Suppressor macrophage (primary cell): ENCODE measurements at regions not wholly inside any gene's neighbourhood (a gene's known extent, or its start where the extent isn't known, plus 50 kb on each side); places are given as distances from the start of the nearest gene placed in this dataset.

Source experiments
- DNase-seq, 4 experiments: peaks; one replicate each; pipeline ENCODE4 v3.0.0-alpha.2; 2020 to 2022

- DNase-seq: no peak
Measured at GRCh38 chr3:168574455-168575158, 478.9 kb upstream of the GOLIM4 start.

- no peak for DNase-seq
Measured at GRCh38 chr3:168570404-168571155, 474.9 kb upstream of the GOLIM4 start.

- no peak for DNase-seq
Measured at GRCh38 chr3:168558728-168559411, 463.1 kb upstream of the GOLIM4 start.

DNA sequence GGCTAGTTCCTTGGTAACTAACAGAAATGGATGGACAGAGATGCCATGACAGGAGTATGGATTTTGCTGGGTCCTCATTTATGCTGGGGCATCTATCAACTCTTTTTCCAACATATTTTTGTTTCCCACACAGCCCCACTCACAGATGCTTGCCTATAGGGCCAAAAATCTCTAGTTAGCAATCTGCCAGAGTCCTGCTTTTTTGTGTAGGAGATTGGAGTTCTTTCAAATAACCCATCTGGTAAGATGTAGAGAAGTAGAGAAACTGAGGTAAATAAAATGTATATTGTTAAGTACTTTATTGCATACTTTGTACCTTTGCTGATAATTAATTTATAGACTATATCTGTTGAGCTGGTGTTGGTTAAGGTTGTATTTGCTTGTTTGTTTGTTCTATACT, 456.5 kb upstream of the GOLIM4 start:
- no peak for DNase-seq

DNA sequence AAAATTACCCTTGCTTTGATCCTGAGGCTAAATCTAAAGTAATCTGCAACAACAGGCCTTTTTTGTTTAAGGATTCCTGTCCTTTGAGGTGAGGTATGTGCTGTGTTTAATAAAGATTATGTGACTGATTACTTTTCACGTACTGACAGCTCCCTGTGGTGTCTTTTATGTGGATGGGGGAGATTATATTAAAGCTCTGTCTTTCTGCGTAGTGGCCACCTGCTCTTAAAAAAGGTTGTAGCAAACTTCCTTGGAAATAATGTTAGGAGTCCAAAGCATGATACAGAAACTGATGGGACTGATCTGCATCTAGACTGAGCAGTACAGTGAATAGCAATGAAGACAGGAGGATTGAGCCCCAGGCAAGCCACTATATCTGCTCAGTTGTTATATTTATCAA, 453.0 kb upstream of the GOLIM4 start:
- no peak for DNase-seq

- no peak for DNase-seq
Measured at GRCh38 chr3:168546707-168547106, 451.0 kb upstream of the GOLIM4 start.

DNA sequence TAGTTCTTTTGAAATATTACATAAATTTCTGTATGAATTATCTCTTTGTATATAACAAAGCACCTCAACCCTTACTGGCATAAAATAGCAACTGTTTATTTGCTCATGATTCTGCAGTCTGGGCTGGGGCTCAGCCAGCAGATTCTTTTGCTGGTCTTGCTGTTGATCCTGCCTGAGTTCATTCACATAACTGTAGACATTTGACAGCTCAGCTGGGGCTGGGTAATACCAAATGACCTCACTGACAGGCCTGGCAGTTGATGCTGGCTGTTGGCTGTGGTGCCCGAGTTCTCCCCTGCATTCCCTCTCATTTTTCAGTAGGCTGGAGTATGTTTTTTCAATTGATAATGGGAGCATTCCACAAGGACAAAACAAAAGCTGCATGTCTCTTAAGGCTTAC, 449.9 kb upstream of the GOLIM4 start:
- no peak for DNase-seq

- DNase-seq: no peak
Measured at GRCh38 chr3:168544097-168544957, 448.6 kb upstream of the GOLIM4 start.

- no peak for DNase-seq
Measured at GRCh38 chr3:168540726-168541125, 445.0 kb upstream of the GOLIM4 start.

- DNase-seq: no peak
Measured at GRCh38 chr3:168539909-168540308, 444.2 kb upstream of the GOLIM4 start.

DNA sequence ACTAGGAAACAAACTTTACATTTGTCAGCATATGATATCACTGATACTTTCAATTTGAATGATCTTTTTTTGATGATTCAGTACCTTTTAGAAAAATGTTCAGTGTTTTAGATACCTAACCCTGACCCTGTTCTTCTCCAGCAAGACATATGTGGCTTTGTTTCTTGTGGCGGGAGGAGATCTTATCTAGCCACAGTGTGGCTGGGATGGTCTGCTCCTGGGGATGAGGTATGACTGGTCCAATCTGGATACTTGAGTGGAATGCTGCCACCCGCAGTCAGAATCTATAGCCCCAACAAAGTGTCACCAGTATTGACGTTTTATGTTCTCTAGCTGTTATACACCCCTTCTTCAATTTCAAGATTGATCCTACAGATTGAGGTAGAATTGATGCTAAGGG, 439.0 kb upstream of the GOLIM4 start:
- no peak for DNase-seq

DNA sequence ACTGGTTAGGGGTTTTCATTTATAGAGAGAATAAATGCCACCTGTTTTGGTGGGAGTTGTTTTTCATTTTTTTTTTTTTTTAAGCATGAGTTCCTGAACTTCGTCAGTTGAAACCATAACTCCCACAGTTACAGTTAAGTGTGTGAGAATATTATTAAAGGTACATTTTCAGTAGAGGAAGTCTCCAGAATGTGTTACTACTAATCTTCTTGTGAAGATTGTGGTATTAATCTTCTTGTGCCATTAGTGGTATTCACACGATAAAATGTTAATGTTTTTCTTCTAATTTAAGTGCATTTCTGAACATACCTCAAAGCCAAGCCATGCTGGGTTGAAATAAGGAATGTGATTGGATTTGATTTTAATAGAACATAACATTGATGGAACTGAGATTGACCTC, 437.9 kb upstream of the GOLIM4 start:
- DNase-seq: no peak

DNA sequence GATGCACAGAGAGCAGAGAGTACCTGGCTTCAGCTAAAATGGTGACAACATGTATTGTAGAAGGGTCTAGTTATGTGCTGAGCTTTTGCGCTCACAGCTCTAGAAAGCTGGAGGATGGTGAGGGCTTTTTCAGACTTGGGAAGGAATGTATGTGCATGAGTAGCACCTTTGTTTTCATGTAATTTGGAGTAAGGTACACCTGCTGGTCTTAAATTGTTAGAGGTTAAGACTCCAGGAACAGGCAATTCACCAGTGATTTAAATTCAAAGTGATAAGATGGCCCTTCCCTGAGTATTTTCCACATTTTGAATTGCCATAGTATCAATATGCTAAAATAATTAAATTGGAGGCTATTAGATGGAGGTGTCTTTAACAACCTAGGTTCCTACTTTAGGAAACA, 436.4 kb upstream of the GOLIM4 start:
- DNase-seq: no peak

DNA sequence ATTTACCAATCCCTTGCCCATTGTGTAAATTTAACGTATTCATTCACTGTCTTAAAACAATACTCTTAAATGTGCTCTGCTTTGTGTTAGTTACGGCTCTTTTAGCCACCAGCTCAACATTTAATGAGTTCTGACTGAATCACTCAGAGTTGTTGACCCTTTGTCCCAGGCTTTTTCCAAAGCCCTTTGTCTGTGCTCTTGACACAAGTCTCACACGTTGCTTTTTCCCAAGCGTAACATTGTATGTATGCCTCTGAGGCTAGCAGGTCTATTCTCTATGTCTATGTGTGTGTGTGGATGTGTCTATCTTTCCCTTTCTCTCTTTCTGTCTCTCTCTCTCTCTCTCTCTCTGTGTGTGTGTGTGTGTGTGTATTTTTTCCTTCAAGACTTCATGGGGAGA, 435.4 kb upstream of the GOLIM4 start:
- no peak for DNase-seq

- DNase-seq: no peak
Measured at GRCh38 chr3:168524129-168524528, 428.4 kb upstream of the GOLIM4 start.

DNA sequence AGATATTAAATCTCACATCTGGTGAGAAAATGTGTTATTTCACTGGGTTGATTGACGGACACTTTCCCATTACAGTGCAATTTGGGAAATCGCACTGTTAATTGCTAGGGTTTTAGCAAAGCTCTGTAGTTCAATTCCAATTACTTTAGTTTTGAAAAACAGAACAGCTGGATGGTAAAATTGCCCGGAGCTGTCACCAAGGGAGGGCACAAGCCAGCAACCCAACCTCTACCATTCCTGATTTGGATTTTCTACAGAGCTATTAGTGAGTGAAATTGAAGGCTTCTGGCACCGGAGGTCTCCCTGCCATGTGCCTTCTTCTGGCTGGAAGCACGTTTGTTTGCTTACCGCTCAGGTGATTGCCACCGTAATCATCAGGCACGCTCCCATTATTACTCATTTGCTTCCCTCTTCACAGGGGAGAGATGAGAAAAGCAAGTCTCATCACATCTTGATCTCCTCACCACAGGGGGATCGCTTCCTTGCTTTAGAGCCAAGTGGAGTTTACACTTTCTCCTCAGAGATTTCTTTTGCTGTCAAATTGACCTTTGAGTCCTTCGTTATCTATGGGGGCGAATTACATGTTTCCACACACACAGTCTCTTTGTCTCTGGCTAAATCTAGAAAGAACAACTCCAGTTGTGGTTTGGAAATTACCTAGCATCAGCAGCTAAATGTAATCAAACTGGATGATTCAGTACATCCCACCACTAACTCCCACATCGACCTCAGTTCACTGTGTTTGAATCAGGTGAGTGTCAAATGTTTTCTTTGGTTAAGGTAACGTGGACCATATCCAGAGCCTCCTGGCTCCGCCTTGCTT, 421.7 kb upstream of the GOLIM4 start:
- no peak for DNase-seq

GRCh38 chr3:168514252-168514651, 418.5 kb upstream of the GOLIM4 start:
- DNase-seq: no peak

- no peak for DNase-seq
Measured at GRCh38 chr3:168512802-168513201, 417.1 kb upstream of the GOLIM4 start.

- peak in 3 of 4 experiments; percentile 2 to 25 (median 6) for DNase-seq
Measured at GRCh38 chr3:168511428-168512014, 415.8 kb upstream of the GOLIM4 start.

GRCh38 chr3:168506589-168506988, 410.9 kb upstream of the GOLIM4 start:
- no peak for DNase-seq

GRCh38 chr3:168501570-168501969, 405.8 kb upstream of the GOLIM4 start:
- DNase-seq: no peak
